Neural cell (in vitro differentiated cells): ENCODE measurements at regions not wholly inside any gene's neighbourhood (a gene's known extent, or its start where the extent isn't known, plus 50 kb on each side); places are given as distances from the start of the nearest gene placed in this dataset.

ENCODE experiments used
- CTCF ChIP-seq: fragments of 450-650 bp; IDR thresholded peaks from 2 replicates; pipeline ENCODE4 v1.5.1; 2014; ENCODE audit warnings: antibody characterized with exemption, mild to moderate bottlenecking, moderate library complexity; ENCODE audit not compliant: poor library complexity, severe bottlenecking
- EP300 ChIP-seq: fragments of 450-650 bp; conservative IDR thresholded peaks from 2 replicates; pipeline ENCODE4 v1.6.1; 2014; ENCODE audit warnings: antibody characterized with exemption, mild to moderate bottlenecking, moderate library complexity; ENCODE audit not compliant: poor library complexity, severe bottlenecking
- EZH2 ChIP-seq: fragments of 200-600, 300-800 bp; shearing (Covaris generic), sonication (generic); IDR thresholded peaks from 2 replicates; pipeline ENCODE4 v1.6.1; 2014; ENCODE audit warnings: antibody characterized with exemption, low read length, borderline replicate concordance, mild to moderate bottlenecking; ENCODE audit not compliant: insufficient read depth, poor library complexity, severe bottlenecking
- POLR2AphosphoS5 ChIP-seq: IDR thresholded peaks from 2 replicates; pipeline ENCODE4 v1.6.1; 2012
- RAD21 ChIP-seq: fragments of 450-650 bp; conservative IDR thresholded peaks from 2 replicates; pipeline ENCODE4 v1.6.1; 2014; ENCODE audit warnings: antibody characterized with exemption, mild to moderate bottlenecking, moderate library complexity
- REST ChIP-seq: IDR thresholded peaks from 2 replicates; pipeline ENCODE4 v1.6.1; 2012; ENCODE audit warnings: borderline replicate concordance
- SMC3 ChIP-seq: fragments of 450-650 bp; conservative IDR thresholded peaks from 2 replicates; pipeline ENCODE4 v1.6.1; 2014; ENCODE audit warnings: antibody characterized with exemption, mild to moderate bottlenecking, moderate library complexity; ENCODE audit not compliant: poor library complexity
- TAF1 ChIP-seq: IDR thresholded peaks from 2 replicates; pipeline ENCODE4 v1.6.1; 2012; ENCODE audit warnings: low read depth

GRCh38 chr10:25094590-25094989 lies 78.2 kb downstream of the THNSL1 start:
- TF ChIP-seq CTCF (no peak), RAD21 (no peak), EZH2 (no peak), POLR2AphosphoS5 (no peak), SMC3 (no peak), REST (no peak), EP300 (no peak), TAF1 (no peak)
